ENCODE measurements at regions not wholly inside any gene's neighbourhood (a gene's known extent, or its start where the extent isn't known, plus 50 kb on each side); places are given as distances from the start of the nearest gene placed in this dataset.

DNA sequence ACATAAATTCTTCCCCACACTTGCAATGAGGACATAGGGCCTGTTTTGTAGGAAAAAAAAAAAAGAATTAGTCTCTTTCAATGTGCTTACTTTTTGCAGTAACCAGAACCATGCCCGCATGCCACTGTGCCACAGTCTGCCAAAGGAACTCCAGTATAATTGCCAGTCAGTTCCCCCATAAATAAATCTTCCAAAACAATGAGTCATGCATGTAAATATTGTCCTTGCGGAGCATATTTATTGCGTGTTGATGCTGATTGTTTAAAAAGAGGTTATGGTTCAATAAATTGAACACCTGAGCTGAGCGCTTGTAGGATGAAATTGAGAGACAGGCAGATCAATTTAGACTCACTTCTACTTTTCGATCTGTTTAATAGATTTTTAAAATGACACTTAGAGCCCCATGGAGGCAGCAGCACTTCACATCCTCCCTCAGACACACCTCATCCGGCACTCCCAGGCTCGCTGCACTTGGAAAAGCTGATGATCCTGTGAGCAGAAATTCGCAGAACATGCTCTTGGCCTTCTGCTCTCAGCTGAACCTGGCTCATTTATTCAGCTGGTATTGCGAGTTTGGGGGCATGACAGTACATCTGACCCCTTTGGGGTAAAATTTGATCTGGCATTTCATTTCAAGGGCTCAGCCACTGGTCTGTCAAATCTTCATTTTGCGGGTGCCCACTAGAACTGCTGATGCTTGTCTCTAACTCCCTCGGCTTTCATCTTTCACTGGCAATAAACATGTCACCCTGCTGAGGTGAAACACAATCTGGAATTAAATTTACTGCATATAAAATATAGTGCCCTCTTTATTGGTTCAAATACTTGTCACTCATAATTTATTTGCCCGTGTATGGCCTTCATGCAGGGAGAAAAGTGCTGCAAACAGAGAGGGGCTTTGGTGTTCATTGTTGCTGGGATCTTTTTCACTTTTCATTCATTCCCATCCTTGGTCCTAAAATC is 371.1 kb upstream of the POU3F2 start:
- no peaks in the 10 kb centered on the region for H3K9me3 ChIP-seq
- 62 to 66% methylated on average over 12 of the region's 12 CpGs for WGBS, 2 donors
- no peak for ATAC-seq
- no peaks in the 10 kb centered on the region for H3K27me3 ChIP-seq
- no peak overlapping the region for H3K27ac ChIP-seq
- H3K4me1 ChIP-seq = no peaks in the 10 kb centered on the region
- intact Hi-C loops (cut with DNase I) = no loop called here
- no peak overlapping the region for H3K4me3 ChIP-seq
- TF ChIP-seq POLR2A (IDR thresholded peaks at IDR 0.05) = no peak
- TF ChIP-seq, protein P1, sequence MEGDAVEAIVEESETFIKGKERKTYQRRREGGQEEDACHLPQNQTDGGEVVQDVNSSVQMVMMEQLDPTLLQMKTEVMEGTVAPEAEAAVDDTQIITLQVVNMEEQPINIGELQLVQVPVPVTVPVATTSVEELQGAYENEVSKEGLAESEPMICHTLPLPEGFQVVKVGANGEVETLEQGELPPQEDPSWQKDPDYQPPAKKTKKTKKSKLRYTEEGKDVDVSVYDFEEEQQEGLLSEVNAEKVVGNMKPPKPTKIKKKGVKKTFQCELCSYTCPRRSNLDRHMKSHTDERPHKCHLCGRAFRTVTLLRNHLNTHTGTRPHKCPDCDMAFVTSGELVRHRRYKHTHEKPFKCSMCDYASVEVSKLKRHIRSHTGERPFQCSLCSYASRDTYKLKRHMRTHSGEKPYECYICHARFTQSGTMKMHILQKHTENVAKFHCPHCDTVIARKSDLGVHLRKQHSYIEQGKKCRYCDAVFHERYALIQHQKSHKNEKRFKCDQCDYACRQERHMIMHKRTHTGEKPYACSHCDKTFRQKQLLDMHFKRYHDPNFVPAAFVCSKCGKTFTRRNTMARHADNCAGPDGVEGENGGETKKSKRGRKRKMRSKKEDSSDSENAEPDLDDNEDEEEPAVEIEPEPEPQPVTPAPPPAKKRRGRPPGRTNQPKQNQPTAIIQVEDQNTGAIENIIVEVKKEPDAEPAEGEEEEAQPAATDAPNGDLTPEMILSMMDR (IDR thresholded peaks at IDR 0.05) = no peak
- no peaks in the 10 kb centered on the region for H3K36me3 ChIP-seq (replicated peaks in 1 of 2; ENCODE audit: insufficient read depth in 1 of 2, low read depth in 2 of 2)
- no peak for DNase-seq

DNA sequence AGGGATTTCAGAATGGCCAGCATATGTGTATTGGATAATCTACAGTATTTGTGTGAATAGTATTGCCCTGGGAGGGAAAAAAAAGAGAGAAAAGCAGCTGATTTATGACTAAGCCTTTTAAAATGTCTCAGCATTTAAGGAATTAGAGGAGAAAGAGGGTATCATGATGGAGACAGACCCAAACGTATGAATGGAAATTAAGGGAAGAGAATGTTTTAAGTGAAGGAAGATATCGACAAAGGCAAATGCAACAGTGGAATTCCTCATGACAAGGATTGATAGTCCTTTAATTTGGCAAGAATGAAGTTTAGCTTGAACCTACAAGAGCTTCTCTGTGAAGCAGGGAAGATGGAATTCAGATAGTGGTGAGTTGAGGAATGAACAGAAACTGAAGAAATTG is 367.3 kb upstream of the POU3F2 start:
- no peak overlapping the region for H3K4me3 ChIP-seq
- 57 to 59% methylated on average over 2 of the region's 2 CpGs for WGBS, 2 donors
- ATAC-seq (no peak), DNase-seq (no peak)
- H3K36me3 ChIP-seq (replicated peaks in 1 of 2; ENCODE audit: insufficient read depth in 1 of 2, low read depth in 2 of 2) = no peaks in the 10 kb centered on the region
- no peaks in the 10 kb centered on the region for H3K4me1 ChIP-seq
- intact Hi-C loops (cut with DNase I) = no loop called here
- TF ChIP-seq, protein P1 (IDR thresholded peaks at IDR 0.05) = no peak
- no peak for TF ChIP-seq POLR2A (IDR thresholded peaks at IDR 0.05)
- no peaks in the 10 kb centered on the region for H3K27me3 ChIP-seq
- H3K9me3 ChIP-seq = peaks cover 0 to 6% (median 0%) of the 10 kb centered on the region in 3 donors
- no peak overlapping the region for H3K27ac ChIP-seq

GRCh38 chr6:98467902-98468301 is 366.5 kb upstream of the POU3F2 start:
- Histone ChIP-seq H3K4me3 (no peak overlapping the region), H3K27me3 (no peaks in the 10 kb centered on the region), H3K9me3 (peaks cover 0 to 6% (median 0%) of the 10 kb centered on the region in 3 donors), H3K36me3 (replicated peaks in 1 of 2; ENCODE audit: insufficient read depth in 1 of 2, low read depth in 2 of 2) (no peaks in the 10 kb centered on the region), H3K27ac (no peak overlapping the region), H3K4me1 (no peaks in the 10 kb centered on the region)
- DNase-seq (no peak), ATAC-seq (no peak)
- TF ChIP-seq, protein P1 (IDR thresholded peaks at IDR 0.05) = no peak
- no peak for TF ChIP-seq POLR2A (IDR thresholded peaks at IDR 0.05)
- intact Hi-C loops (cut with DNase I) = no loop called here
- WGBS, 2 donors = 17 to 27% methylated on average over 3 of the region's 3 CpGs

DNA sequence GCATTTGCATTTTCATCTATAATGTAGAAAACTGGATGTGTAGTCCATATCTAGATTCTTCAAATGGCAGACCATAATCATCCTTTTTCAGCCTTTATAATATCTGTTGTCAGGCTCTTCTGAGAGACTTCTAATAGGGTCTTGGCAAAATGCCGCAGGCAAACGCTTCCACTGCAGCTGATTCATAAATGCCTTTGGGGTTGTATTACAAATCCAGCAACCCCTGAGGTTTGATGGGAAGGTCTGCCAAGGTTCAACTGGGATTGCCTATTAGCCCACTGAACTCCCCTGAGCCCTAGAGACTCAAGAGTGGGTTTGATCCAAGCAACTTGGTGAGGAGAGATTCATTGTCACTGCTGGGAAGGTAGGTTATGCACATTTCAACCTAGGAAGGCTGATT is 365.2 kb upstream of the POU3F2 start:
- intact Hi-C loops (cut with DNase I) = no loop called here
- no peaks in the 10 kb centered on the region for H3K27me3 ChIP-seq
- H3K4me3 ChIP-seq = no peak overlapping the region
- 79 to 81% methylated on average over 2 of the region's 2 CpGs for WGBS, 2 donors
- H3K9me3 ChIP-seq = peaks cover 0 to 6% (median 0%) of the 10 kb centered on the region in 3 donors
- H3K4me1 ChIP-seq = no peaks in the 10 kb centered on the region
- H3K27ac ChIP-seq = no peak overlapping the region
- TF ChIP-seq POLR2A (IDR thresholded peaks at IDR 0.05) = no peak
- TF ChIP-seq, protein P1 (IDR thresholded peaks at IDR 0.05) = no peak
- no peaks in the 10 kb centered on the region for H3K36me3 ChIP-seq (replicated peaks in 1 of 2; ENCODE audit: insufficient read depth in 1 of 2, low read depth in 2 of 2)
- ATAC-seq = no peak
- no peak for DNase-seq
